HepG2 (cell line): ENCODE measurements at regions not wholly inside any gene's neighbourhood (a gene's known extent, or its start where the extent isn't known, plus 50 kb on each side); places are given as distances from the start of the nearest gene placed in this dataset.

ENCODE experiments used
- KAT7 ChIP-seq: IDR thresholded peaks from 2 replicates; pipeline ENCODE4 v1.6.1; 2018; ENCODE audit warnings: borderline replicate concordance, missing compliant biosample characterization
- MZF1 ChIP-seq: sonication (generic); formaldehyde crosslinking; IDR thresholded peaks from 2 replicates; pipeline ENCODE4 v1.8.1; 2023; ENCODE audit warnings: mild to moderate bottlenecking, missing genetic modification reagents, borderline replicate concordance
- PRDM4 ChIP-seq: sonication (generic); formaldehyde crosslinking; IDR thresholded peaks from 2 replicates; pipeline ENCODE4 v1.9.0; 2021; ENCODE audit warnings: missing genetic modification reagents, borderline replicate concordance
- RXRB ChIP-seq: IDR thresholded peaks from 2 replicates; pipeline ENCODE4 v1.6.1; 2016; ENCODE audit warnings: borderline replicate concordance, missing genetic modification reagents, missing compliant biosample characterization
- ZBTB8A ChIP-seq: sonication (generic); formaldehyde crosslinking; IDR thresholded peaks from 2 replicates; pipeline ENCODE4 v1.4.0; 2020; ENCODE audit warnings: mild to moderate bottlenecking, low read depth, missing genetic modification reagents, borderline replicate concordance
- ZNF232 ChIP-seq: sonication (generic); formaldehyde crosslinking; IDR thresholded peaks from 2 replicates; pipeline ENCODE4 v1.4.0; 2020; ENCODE audit warnings: missing genetic modification reagents, borderline replicate concordance
- ZSCAN29 ChIP-seq: sonication (generic); formaldehyde crosslinking; conservative IDR thresholded peaks from 2 replicates; pipeline ENCODE4 v1.4.0; 2020; ENCODE audit warnings: mild to moderate bottlenecking, missing genetic modification reagents
- TF ChIP-seq, protein P1 (sequence below): sonication (generic); formaldehyde crosslinking; IDR thresholded peaks from 2 replicates; pipeline ENCODE4 v1.4.0; 2020; ENCODE audit warnings: missing genetic modification reagents, mild to moderate bottlenecking, borderline replicate concordance
- TF ChIP-seq, protein P2 (sequence below): sonication (generic); formaldehyde crosslinking; IDR thresholded peaks from 2 replicates; pipeline ENCODE4 v1.4.0; 2020; ENCODE audit warnings: missing genetic modification reagents, borderline replicate concordance

- TF ChIP-seq PRDM4 (no peak), ZSCAN29 (CRISPR knock-in tag) (no peak), KAT7 (CRISPR knock-in tag) (no peak), ZBTB8A (CRISPR knock-in tag) (no peak), ZNF232 (CRISPR knock-in tag) (no peak), RXRB (CRISPR knock-in tag) (no peak), MZF1 (CRISPR knock-in tag) (no peak)
- TF ChIP-seq, protein P1, sequence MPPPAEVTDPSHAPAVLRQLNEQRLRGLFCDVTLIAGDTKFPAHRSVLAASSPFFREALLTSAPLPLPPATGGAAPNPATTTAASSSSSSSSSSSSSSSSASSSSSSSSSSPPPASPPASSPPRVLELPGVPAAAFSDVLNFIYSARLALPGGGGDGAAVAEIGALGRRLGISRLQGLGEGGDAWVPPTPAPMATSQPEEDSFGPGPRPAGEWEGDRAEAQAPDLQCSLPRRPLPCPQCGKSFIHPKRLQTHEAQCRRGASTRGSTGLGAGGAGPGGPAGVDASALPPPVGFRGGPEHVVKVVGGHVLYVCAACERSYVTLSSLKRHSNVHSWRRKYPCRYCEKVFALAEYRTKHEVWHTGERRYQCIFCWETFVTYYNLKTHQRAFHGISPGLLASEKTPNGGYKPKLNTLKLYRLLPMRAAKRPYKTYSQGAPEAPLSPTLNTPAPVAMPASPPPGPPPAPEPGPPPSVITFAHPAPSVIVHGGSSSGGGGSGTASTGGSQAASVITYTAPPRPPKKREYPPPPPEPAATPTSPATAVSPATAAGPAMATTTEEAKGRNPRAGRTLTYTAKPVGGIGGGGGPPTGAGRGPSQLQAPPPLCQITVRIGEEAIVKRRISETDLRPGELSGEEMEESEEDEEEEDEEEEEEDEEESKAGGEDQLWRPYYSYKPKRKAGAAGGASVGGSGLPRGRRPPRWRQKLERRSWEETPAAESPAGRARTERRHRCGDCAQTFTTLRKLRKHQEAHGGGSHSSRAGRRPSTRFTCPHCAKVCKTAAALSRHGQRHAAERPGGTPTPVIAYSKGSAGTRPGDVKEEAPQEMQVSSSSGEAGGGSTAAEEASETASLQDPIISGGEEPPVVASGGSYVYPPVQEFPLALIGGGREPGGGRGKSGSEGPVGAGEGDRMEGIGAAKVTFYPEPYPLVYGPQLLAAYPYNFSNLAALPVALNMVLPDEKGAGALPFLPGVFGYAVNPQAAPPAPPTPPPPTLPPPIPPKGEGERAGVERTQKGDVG (CRISPR knock-in tag) = no peak
- TF ChIP-seq, protein P2, sequence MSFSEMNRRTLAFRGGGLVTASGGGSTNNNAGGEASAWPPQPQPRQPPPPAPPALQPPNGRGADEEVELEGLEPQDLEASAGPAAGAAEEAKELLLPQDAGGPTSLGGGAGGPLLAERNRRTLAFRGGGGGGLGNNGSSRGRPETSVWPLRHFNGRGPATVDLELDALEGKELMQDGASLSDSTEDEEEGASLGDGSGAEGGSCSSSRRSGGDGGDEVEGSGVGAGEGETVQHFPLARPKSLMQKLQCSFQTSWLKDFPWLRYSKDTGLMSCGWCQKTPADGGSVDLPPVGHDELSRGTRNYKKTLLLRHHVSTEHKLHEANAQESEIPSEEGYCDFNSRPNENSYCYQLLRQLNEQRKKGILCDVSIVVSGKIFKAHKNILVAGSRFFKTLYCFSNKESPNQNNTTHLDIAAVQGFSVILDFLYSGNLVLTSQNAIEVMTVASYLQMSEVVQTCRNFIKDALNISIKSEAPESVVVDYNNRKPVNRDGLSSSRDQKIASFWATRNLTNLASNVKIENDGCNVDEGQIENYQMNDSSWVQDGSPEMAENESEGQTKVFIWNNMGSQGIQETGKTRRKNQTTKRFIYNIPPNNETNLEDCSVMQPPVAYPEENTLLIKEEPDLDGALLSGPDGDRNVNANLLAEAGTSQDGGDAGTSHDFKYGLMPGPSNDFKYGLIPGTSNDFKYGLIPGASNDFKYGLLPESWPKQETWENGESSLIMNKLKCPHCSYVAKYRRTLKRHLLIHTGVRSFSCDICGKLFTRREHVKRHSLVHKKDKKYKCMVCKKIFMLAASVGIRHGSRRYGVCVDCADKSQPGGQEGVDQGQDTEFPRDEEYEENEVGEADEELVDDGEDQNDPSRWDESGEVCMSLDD (CRISPR knock-in tag) = no peak
- TF ChIP-seq, all 625 proteins: peak for 0
These were observed 114.0 kb downstream of the LHX2 start (continued) for GRCh38 chr9:124125651-124125977.
